Neural cell (in vitro differentiated cells): ENCODE measurements at regions not wholly inside any gene's neighbourhood (a gene's known extent, or its start where the extent isn't known, plus 50 kb on each side); places are given as distances from the start of the nearest gene placed in this dataset.

Experiments used
- H2AFZ ChIP-seq: fragments of 200-600, 300-800 bp; sonication (generic), shearing (Covaris generic); 2 replicates; pipeline ENCODE4 v1.6.0; 2014; ENCODE audit warnings: low read depth, mild to moderate bottlenecking, antibody characterized with exemption, low read length, moderate library complexity
- H3F3A ChIP-seq: fragments of 200-600 bp; shearing (Covaris generic); 2 replicates; pipeline ENCODE4 v1.6.1; 2016; ENCODE audit warnings: mild to moderate bottlenecking, moderate library complexity, mixed read lengths, antibody characterized with exemption, low read length; ENCODE audit not compliant: insufficient read depth, poor library complexity, severe bottlenecking
- H3K27ac ChIP-seq: fragments of 200-600, 300-800 bp; sonication (generic), shearing (Covaris generic); 2 replicates; pipeline ENCODE4 v1.5.1; 2014; ENCODE audit warnings: mild to moderate bottlenecking, low read length, moderate library complexity
- H3K27me3 ChIP-seq: fragments of 300-800, 200-600 bp; sonication (generic), shearing (Covaris generic); 2 replicates; pipeline ENCODE4 v1.6.0; 2014; ENCODE audit warnings: mild to moderate bottlenecking, low read depth, low read length, moderate library complexity; ENCODE audit not compliant: insufficient read depth
- H3K36me3 ChIP-seq: fragments of 300-800, 200-600 bp; sonication (generic), shearing (Covaris generic); 2 replicates; pipeline ENCODE4 v1.5.1; 2014; ENCODE audit warnings: mild to moderate bottlenecking, antibody characterized with exemption, low read length, moderate library complexity; ENCODE audit not compliant: insufficient read depth
- H3K4me2 ChIP-seq: fragments of 300-800, 200-600 bp; sonication (generic), shearing (Covaris generic); 2 replicates; pipeline ENCODE4 v1.6.0; 2014; ENCODE audit warnings: mild to moderate bottlenecking, low read length
- H3K4me3 ChIP-seq: fragments of 300-800, 200-600 bp; sonication (generic), shearing (Covaris generic); 2 replicates; pipeline ENCODE4 v1.5.1; 2014; ENCODE audit warnings: mild to moderate bottlenecking, low read length, moderate library complexity
- H3K79me2 ChIP-seq: fragments of 200-600 bp; shearing (Covaris generic); replicated peaks from 2 replicates; pipeline ENCODE4 v1.6.0; 2014; ENCODE audit warnings: mild to moderate bottlenecking, low read length, moderate library complexity; ENCODE audit not compliant: insufficient read depth
- H3K9ac ChIP-seq: fragments of 300-800, 200-600 bp; sonication (generic), shearing (Covaris generic); 2 replicates; pipeline ENCODE4 v1.6.1; 2016; ENCODE audit warnings: mild to moderate bottlenecking, low read length, mixed read lengths
- H3K9me2 ChIP-seq: fragments of 200-600 bp; shearing (Covaris generic); 2 replicates; pipeline ENCODE4 v1.6.1; 2016; ENCODE audit warnings: mild to moderate bottlenecking, low read length, mixed read lengths; ENCODE audit not compliant: insufficient read depth
- H3K9me3 ChIP-seq: fragments of 200-600, 300-800 bp; sonication (generic), shearing (Covaris generic); 2 replicates; pipeline ENCODE4 v1.6.1; 2016; ENCODE audit warnings: mild to moderate bottlenecking, mixed run types, low read length, moderate library complexity, mixed read lengths
- H4K20me1 ChIP-seq: fragments of 200-600 bp; shearing (Covaris generic); 2 replicates; pipeline ENCODE4 v1.6.1; 2016; ENCODE audit warnings: mild to moderate bottlenecking, mixed run types; ENCODE audit not compliant: insufficient read depth
- CTCF ChIP-seq: fragments of 450-650 bp; IDR thresholded peaks from 2 replicates; pipeline ENCODE4 v1.5.1; 2014; ENCODE audit warnings: antibody characterized with exemption, mild to moderate bottlenecking, moderate library complexity; ENCODE audit not compliant: poor library complexity, severe bottlenecking
- EP300 ChIP-seq: fragments of 450-650 bp; conservative IDR thresholded peaks from 2 replicates; pipeline ENCODE4 v1.6.1; 2014; ENCODE audit warnings: antibody characterized with exemption, mild to moderate bottlenecking, moderate library complexity; ENCODE audit not compliant: poor library complexity, severe bottlenecking
- EZH2 ChIP-seq: fragments of 200-600, 300-800 bp; shearing (Covaris generic), sonication (generic); IDR thresholded peaks from 2 replicates; pipeline ENCODE4 v1.6.1; 2014; ENCODE audit warnings: antibody characterized with exemption, low read length, borderline replicate concordance, mild to moderate bottlenecking; ENCODE audit not compliant: insufficient read depth, poor library complexity, severe bottlenecking
- MXI1 ChIP-seq: fragments of 450-650 bp; conservative IDR thresholded peaks from 2 replicates; pipeline ENCODE4 v1.6.1; 2014; ENCODE audit warnings: antibody characterized with exemption, mild to moderate bottlenecking; ENCODE audit not compliant: poor library complexity, severe bottlenecking
- POLR2AphosphoS5 ChIP-seq: IDR thresholded peaks from 2 replicates; pipeline ENCODE4 v1.6.1; 2012
- RAD21 ChIP-seq: fragments of 450-650 bp; conservative IDR thresholded peaks from 2 replicates; pipeline ENCODE4 v1.6.1; 2014; ENCODE audit warnings: antibody characterized with exemption, mild to moderate bottlenecking, moderate library complexity
- REST ChIP-seq: IDR thresholded peaks from 2 replicates; pipeline ENCODE4 v1.6.1; 2012; ENCODE audit warnings: borderline replicate concordance
- SMC3 ChIP-seq: fragments of 450-650 bp; conservative IDR thresholded peaks from 2 replicates; pipeline ENCODE4 v1.6.1; 2014; ENCODE audit warnings: antibody characterized with exemption, mild to moderate bottlenecking, moderate library complexity; ENCODE audit not compliant: poor library complexity
- TAF1 ChIP-seq: IDR thresholded peaks from 2 replicates; pipeline ENCODE4 v1.6.1; 2012; ENCODE audit warnings: low read depth

- TF ChIP-seq CTCF, result no peak
- no peak for TF ChIP-seq RAD21
- no peak for TF ChIP-seq EZH2
- no peak for TF ChIP-seq REST
- TF ChIP-seq EP300, result no peak
- no peak for TF ChIP-seq TAF1
- TF ChIP-seq MXI1, result no peak
- TF ChIP-seq SMC3, result no peak
- no peak for TF ChIP-seq POLR2AphosphoS5
- H3K9ac ChIP-seq, result no peak overlapping the region
- H3F3A ChIP-seq, result no peaks in the 10 kb centered on the region
- H3K4me2 ChIP-seq, result no peak overlapping the region
- no peak overlapping the region for H3K27ac ChIP-seq
- no peaks in the 10 kb centered on the region for H3K9me2 ChIP-seq
- H3K4me3 ChIP-seq, result no peak overlapping the region
- H3K36me3 ChIP-seq, result no peaks in the 10 kb centered on the region
- H2AFZ ChIP-seq, result no peak overlapping the region
- no peaks in the 10 kb centered on the region for H3K9me3 ChIP-seq
- no peaks in the 10 kb centered on the region for H3K79me2 ChIP-seq
- H4K20me1 ChIP-seq, result no peaks in the 10 kb centered on the region
- H3K27me3 ChIP-seq, result no peaks in the 10 kb centered on the region
Observed at GRCh38 chr1:56189454-56189853, 389.9 kb downstream of the PLPP3 start.

- Histone ChIP-seq H3K4me2 (no peak overlapping the region), H3K27me3 (no peaks in the 10 kb centered on the region), H3K9me3 (no peaks in the 10 kb centered on the region), H3K36me3 (no peaks in the 10 kb centered on the region), H2AFZ (no peak overlapping the region), H3K9ac (no peak overlapping the region), H4K20me1 (no peaks in the 10 kb centered on the region), H3K4me3 (no peak overlapping the region), H3K9me2 (no peaks in the 10 kb centered on the region), H3F3A (no peaks in the 10 kb centered on the region), H3K79me2 (no peaks in the 10 kb centered on the region), H3K27ac (no peak overlapping the region)
- TF ChIP-seq RAD21 (no peak), SMC3 (no peak), POLR2AphosphoS5 (no peak), MXI1 (no peak), CTCF (no peak), TAF1 (no peak), REST (no peak), EP300 (no peak), EZH2 (no peak)
Observed at GRCh38 chr1:56188855-56189254, 390.5 kb downstream of the PLPP3 start.
